ENCODE measurements at regions not wholly inside any gene's neighbourhood (a gene's known extent, or its start where the extent isn't known, plus 50 kb on each side); places are given as distances from the start of the nearest gene placed in this dataset.
"Not testable (repeated sequence)": the region's sequence is repeated elsewhere in the genome, so short reads cannot be mapped to it uniquely, and the experiment has no call there.

DNA sequence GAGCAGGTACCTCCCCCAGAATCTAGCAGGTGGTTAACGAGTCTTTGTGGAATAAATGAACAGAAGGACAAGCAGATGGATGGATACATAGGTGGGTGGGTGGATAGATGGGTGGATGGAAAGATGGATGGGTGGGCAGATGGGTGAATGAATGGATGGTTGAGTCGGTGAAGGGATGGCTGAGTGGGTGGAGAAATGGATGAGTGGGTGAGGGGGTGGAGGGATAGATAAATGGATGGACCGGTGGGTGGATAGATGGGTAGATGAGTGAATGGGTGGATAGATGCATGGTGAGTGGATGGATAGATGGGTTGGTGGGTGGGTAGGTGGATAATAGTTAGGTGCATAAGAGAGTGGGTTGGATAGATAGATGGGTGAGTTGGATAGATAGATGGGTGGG, 99.7 kb upstream of the FRG2C start:
- TF ChIP-seq, protein P1, sequence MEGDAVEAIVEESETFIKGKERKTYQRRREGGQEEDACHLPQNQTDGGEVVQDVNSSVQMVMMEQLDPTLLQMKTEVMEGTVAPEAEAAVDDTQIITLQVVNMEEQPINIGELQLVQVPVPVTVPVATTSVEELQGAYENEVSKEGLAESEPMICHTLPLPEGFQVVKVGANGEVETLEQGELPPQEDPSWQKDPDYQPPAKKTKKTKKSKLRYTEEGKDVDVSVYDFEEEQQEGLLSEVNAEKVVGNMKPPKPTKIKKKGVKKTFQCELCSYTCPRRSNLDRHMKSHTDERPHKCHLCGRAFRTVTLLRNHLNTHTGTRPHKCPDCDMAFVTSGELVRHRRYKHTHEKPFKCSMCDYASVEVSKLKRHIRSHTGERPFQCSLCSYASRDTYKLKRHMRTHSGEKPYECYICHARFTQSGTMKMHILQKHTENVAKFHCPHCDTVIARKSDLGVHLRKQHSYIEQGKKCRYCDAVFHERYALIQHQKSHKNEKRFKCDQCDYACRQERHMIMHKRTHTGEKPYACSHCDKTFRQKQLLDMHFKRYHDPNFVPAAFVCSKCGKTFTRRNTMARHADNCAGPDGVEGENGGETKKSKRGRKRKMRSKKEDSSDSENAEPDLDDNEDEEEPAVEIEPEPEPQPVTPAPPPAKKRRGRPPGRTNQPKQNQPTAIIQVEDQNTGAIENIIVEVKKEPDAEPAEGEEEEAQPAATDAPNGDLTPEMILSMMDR (conservative IDR thresholded peaks at IDR 0.05 in 1 of 2, IDR thresholded peaks at IDR 0.05 in 1 of 2; ENCODE audit: low read depth in 1 of 2, low read length in 2 of 2) = not testable (repeated sequence)
- TF ChIP-seq EZH2 (IDR thresholded peaks at IDR 0.05; ENCODE audit: low read length, missing control alignments) = not testable (repeated sequence)

All from fibroblast of lung (primary cell).